Thoracic aorta (tissue), 2 donors: ENCODE measurements at regions not wholly inside any gene's neighbourhood (a gene's known extent, or its start where the extent isn't known, plus 50 kb on each side); places are given as distances from the start of the nearest gene placed in this dataset.
"Not testable (repeated sequence)": the region's sequence is repeated elsewhere in the genome, so short reads cannot be mapped to it uniquely, and the experiment has no call there.

ENCODE experiments used
- ATAC-seq: fragments of 150-250 bp; one replicate; pipeline ENCODE4 v1.8.0; 2017; ENCODE audit warnings: low read depth; ENCODE audit not compliant: insufficient number of reproducible peaks, low FRiP score
- DNase-seq: peaks from one replicate; pipeline ENCODE4 v3.0.0-alpha.2; 2020; ENCODE audit warnings: low spot score
- H3K27ac ChIP-seq, 2 donors: fragments of 200-600 bp; sonication (generic); 1 replicate in 1 of 2; 2 replicates in 1 of 2; pipeline ENCODE4 v1.5.1; 2016; ENCODE audit warnings: mild to moderate bottlenecking in 2 of 2, moderate library complexity in 2 of 2
- H3K27me3 ChIP-seq: fragments of 200-600 bp; sonication (generic); replicated peaks from 2 replicates; pipeline ENCODE4 v1.6.0; 2016; ENCODE audit warnings: mild to moderate bottlenecking; ENCODE audit not compliant: insufficient read depth
- H3K36me3 ChIP-seq: fragments of 200-600 bp; sonication (generic); one replicate; pipeline ENCODE4 v1.5.1; 2016
- H3K4me1 ChIP-seq, 2 donors: fragments of 200-600 bp; sonication (generic); 1 replicate in 1 of 2; 2 replicates in 1 of 2; pipeline versions ENCODE4 v1.5.1 to v1.6.0; 2016; ENCODE audit warnings: low read depth in 2 of 2, mild to moderate bottlenecking in 1 of 2; ENCODE audit not compliant: control insufficient read depth in 1 of 2
- H3K4me3 ChIP-seq: fragments of 200-600 bp; sonication (generic); 2 replicates; pipeline ENCODE4 v1.5.1; 2016; ENCODE audit warnings: mild to moderate bottlenecking
- H3K9me3 ChIP-seq: fragments of 200-600 bp; sonication (generic); 2 replicates; pipeline ENCODE4 v1.5.1; 2016
- CTCF ChIP-seq: fragments of 200-600 bp; sonication (generic); IDR thresholded peaks from one replicate; pipeline ENCODE4 v1.5.1; 2019; ENCODE audit warnings: antibody characterized with exemption

- Histone ChIP-seq H3K4me1 (no peaks in the 10 kb centered on the region), H3K9me3 (no peaks in the 10 kb centered on the region), H3K27ac (no peak overlapping the region), H3K4me3 (no peak overlapping the region), H3K27me3 (no peaks in the 10 kb centered on the region), H3K36me3 (no peaks in the 10 kb centered on the region)
- DNase-seq, result no peak
- ATAC-seq, result no peak
- no peak for TF ChIP-seq CTCF
Measured at GRCh38 chr9:78695519-78695918, 398.6 kb downstream of the PSAT1 start.

GRCh38 chr9:78697618-78698017 lies 400.7 kb downstream of the PSAT1 start:
- no peak overlapping the region for H3K4me3 ChIP-seq
- no peaks in the 10 kb centered on the region for H3K9me3 ChIP-seq
- H3K27me3 ChIP-seq, result no peaks in the 10 kb centered on the region
- TF ChIP-seq CTCF, result no peak
- no peak for DNase-seq
- no peak for ATAC-seq
- H3K4me1 ChIP-seq, result no peaks in the 10 kb centered on the region
- H3K27ac ChIP-seq, result no peak overlapping the region
- H3K36me3 ChIP-seq, result no peaks in the 10 kb centered on the region

GRCh38 chr9:78698371-78698770 lies 401.4 kb downstream of the PSAT1 start:
- ATAC-seq (no peak), DNase-seq (no peak)
- TF ChIP-seq CTCF, result no peak
- Histone ChIP-seq H3K27me3 (no peaks in the 10 kb centered on the region), H3K9me3 (no peaks in the 10 kb centered on the region), H3K36me3 (no peaks in the 10 kb centered on the region), H3K4me1 (no peaks in the 10 kb centered on the region), H3K27ac (no peak overlapping the region), H3K4me3 (no peak overlapping the region)

GRCh38 chr9:78699217-78699616 lies 402.3 kb downstream of the PSAT1 start:
- H3K4me3 ChIP-seq, DNase-seq, ATAC-seq, H3K36me3 ChIP-seq, H3K9me3 ChIP-seq, H3K27me3 ChIP-seq, H3K27ac ChIP-seq, H3K4me1 ChIP-seq: not testable (repeated sequence)

GRCh38 chr9:78704153-78704552 lies 407.2 kb downstream of the PSAT1 start:
- not testable (repeated sequence) for H3K4me3 ChIP-seq, ATAC-seq, DNase-seq

GRCh38 chr9:78707080-78707479 lies 410.2 kb downstream of the PSAT1 start:
- Histone ChIP-seq H3K27ac (no peak overlapping the region), H3K27me3 (no peaks in the 10 kb centered on the region), H3K4me3 (no peak overlapping the region), H3K4me1 (no peaks in the 10 kb centered on the region), H3K9me3 (no peaks in the 10 kb centered on the region), H3K36me3 (no peaks in the 10 kb centered on the region)
- DNase-seq (no peak), ATAC-seq (no peak)
- no peak for TF ChIP-seq CTCF

More at GRCh38 chr9:78704153-78704552, 407.2 kb downstream of the PSAT1 start:
- H3K36me3 ChIP-seq, H3K27ac ChIP-seq, H3K9me3 ChIP-seq, H3K27me3 ChIP-seq, H3K4me1 ChIP-seq: not testable (repeated sequence)
